ENCODE measurements at regions not wholly inside any gene's neighbourhood (a gene's known extent, or its start where the extent isn't known, plus 50 kb on each side); places are given as distances from the start of the nearest gene placed in this dataset.

GRCh38 chr1:168958562-168959289 is 147.8 kb upstream of the ATP1B1 start:
- H3K4me3 ChIP-seq (ENCODE audit: low read depth, low read length, poor library complexity, severe bottlenecking): no peak overlapping the region
- no peaks in the 10 kb centered on the region for H3K9me2 ChIP-seq (ENCODE audit: insufficient read depth, low read length)
- intact Hi-C loops (cut with micrococcal nuclease; ENCODE audit: unreplicated experiment): no loop called here
- DNase-seq (ENCODE audit: low spot score): no peak
- no peaks in the 10 kb centered on the region for H3K9me3 ChIP-seq (ENCODE audit: low read length)
- ChIA-PET POLR2A (no interaction called here), CTCF (ENCODE audit: unreplicated experiment) (no interaction called here)
- no TSS peak for BruUV-seq (replicated peaks)
- no peaks in the 10 kb centered on the region for H4K20me1 ChIP-seq (ENCODE audit: insufficient read depth, low read length)
- H3K79me2 ChIP-seq (ENCODE audit: insufficient read depth, low read depth, low read length): no peaks in the 10 kb centered on the region
- no peaks in the 10 kb centered on the region for H3K36me3 ChIP-seq (ENCODE audit: insufficient read depth, low read length)
- H2AFZ ChIP-seq (ENCODE audit: low read length): no peak overlapping the region
- H3K27ac ChIP-seq (ENCODE audit: low read depth, low read length, poor library complexity, severe bottlenecking): no peak overlapping the region
- H3K4me1 ChIP-seq (ENCODE audit: insufficient read depth, low read length, poor library complexity, severe bottlenecking): no peaks in the 10 kb centered on the region
- H3K4me2 ChIP-seq (ENCODE audit: low read length): no peak overlapping the region
- TF ChIP-seq, protein P1, sequence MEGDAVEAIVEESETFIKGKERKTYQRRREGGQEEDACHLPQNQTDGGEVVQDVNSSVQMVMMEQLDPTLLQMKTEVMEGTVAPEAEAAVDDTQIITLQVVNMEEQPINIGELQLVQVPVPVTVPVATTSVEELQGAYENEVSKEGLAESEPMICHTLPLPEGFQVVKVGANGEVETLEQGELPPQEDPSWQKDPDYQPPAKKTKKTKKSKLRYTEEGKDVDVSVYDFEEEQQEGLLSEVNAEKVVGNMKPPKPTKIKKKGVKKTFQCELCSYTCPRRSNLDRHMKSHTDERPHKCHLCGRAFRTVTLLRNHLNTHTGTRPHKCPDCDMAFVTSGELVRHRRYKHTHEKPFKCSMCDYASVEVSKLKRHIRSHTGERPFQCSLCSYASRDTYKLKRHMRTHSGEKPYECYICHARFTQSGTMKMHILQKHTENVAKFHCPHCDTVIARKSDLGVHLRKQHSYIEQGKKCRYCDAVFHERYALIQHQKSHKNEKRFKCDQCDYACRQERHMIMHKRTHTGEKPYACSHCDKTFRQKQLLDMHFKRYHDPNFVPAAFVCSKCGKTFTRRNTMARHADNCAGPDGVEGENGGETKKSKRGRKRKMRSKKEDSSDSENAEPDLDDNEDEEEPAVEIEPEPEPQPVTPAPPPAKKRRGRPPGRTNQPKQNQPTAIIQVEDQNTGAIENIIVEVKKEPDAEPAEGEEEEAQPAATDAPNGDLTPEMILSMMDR (conservative IDR thresholded peaks at IDR 0.05; ENCODE audit: low read length): no peak
- TF ChIP-seq EZH2phosphoT487 (IDR thresholded peaks at IDR 0.05; ENCODE audit: borderline replicate concordance, low read depth, low read length): no peak

GRCh38 chr1:168959382-168959781 is 147.1 kb upstream of the ATP1B1 start:
- Histone ChIP-seq H3K4me3 (ENCODE audit: low read depth, low read length, poor library complexity, severe bottlenecking) (no peak overlapping the region), H4K20me1 (ENCODE audit: insufficient read depth, low read length) (no peaks in the 10 kb centered on the region), H3K9me2 (ENCODE audit: insufficient read depth, low read length) (no peaks in the 10 kb centered on the region), H3K4me1 (ENCODE audit: insufficient read depth, low read length, poor library complexity, severe bottlenecking) (no peaks in the 10 kb centered on the region), H2AFZ (ENCODE audit: low read length) (no peak overlapping the region), H3K9me3 (ENCODE audit: low read length) (no peaks in the 10 kb centered on the region), H3K27ac (ENCODE audit: low read depth, low read length, poor library complexity, severe bottlenecking) (no peak overlapping the region), H3K79me2 (ENCODE audit: insufficient read depth, low read depth, low read length) (no peaks in the 10 kb centered on the region), H3K36me3 (ENCODE audit: insufficient read depth, low read length) (no peaks in the 10 kb centered on the region), H3K4me2 (ENCODE audit: low read length) (no peak overlapping the region)
- CTCF ChIA-PET (ENCODE audit: unreplicated experiment): no interaction called here
- POLR2A ChIA-PET: interaction anchor here (0.6 kb wide), 2 partner anchors 126 to 219 kb away, joined by 3 to 4 read pairs; no protein-coding TSS in a partner anchor
- DNase-seq (ENCODE audit: low spot score): no peak
- intact Hi-C loops (cut with micrococcal nuclease; ENCODE audit: unreplicated experiment): no loop called here
- no peak for TF ChIP-seq EZH2phosphoT487 (IDR thresholded peaks at IDR 0.05; ENCODE audit: borderline replicate concordance, low read depth, low read length)
- TF ChIP-seq, protein P1 (conservative IDR thresholded peaks at IDR 0.05; ENCODE audit: low read length): no peak
- no TSS peak for BruUV-seq (replicated peaks)

GRCh38 chr1:168960114-168960513 is 146.4 kb upstream of the ATP1B1 start:
- H3K79me2 ChIP-seq (ENCODE audit: insufficient read depth, low read depth, low read length): no peaks in the 10 kb centered on the region
- CTCF ChIA-PET (ENCODE audit: unreplicated experiment): no interaction called here
- no peaks in the 10 kb centered on the region for H3K9me3 ChIP-seq (ENCODE audit: low read length)
- H3K4me1 ChIP-seq (ENCODE audit: insufficient read depth, low read length, poor library complexity, severe bottlenecking): no peaks in the 10 kb centered on the region
- no peak overlapping the region for H2AFZ ChIP-seq (ENCODE audit: low read length)
- H3K4me3 ChIP-seq (ENCODE audit: low read depth, low read length, poor library complexity, severe bottlenecking): no peak overlapping the region
- BruUV-seq (replicated peaks): no TSS peak
- intact Hi-C loops (cut with micrococcal nuclease; ENCODE audit: unreplicated experiment): no loop called here
- TF ChIP-seq, protein P1 (conservative IDR thresholded peaks at IDR 0.05; ENCODE audit: low read length): no peak
- TF ChIP-seq EZH2phosphoT487 (IDR thresholded peaks at IDR 0.05; ENCODE audit: borderline replicate concordance, low read depth, low read length): no peak
- no peaks in the 10 kb centered on the region for H3K36me3 ChIP-seq (ENCODE audit: insufficient read depth, low read length)
- no peak for DNase-seq (ENCODE audit: low spot score)
- no peak overlapping the region for H3K27ac ChIP-seq (ENCODE audit: low read depth, low read length, poor library complexity, severe bottlenecking)
- POLR2A ChIA-PET: interaction anchor here (0.6 to 1.0 kb wide), 3 partner anchors 11 to 219 kb away, joined by 3 to 4 read pairs (median 3); no protein-coding TSS in a partner anchor
- H3K9me2 ChIP-seq (ENCODE audit: insufficient read depth, low read length): no peaks in the 10 kb centered on the region
- H3K4me2 ChIP-seq (ENCODE audit: low read length): no peak overlapping the region
- H4K20me1 ChIP-seq (ENCODE audit: insufficient read depth, low read length): no peaks in the 10 kb centered on the region
